Keratinocyte (primary cell): ENCODE measurements at regions not wholly inside any gene's neighbourhood (a gene's known extent, or its start where the extent isn't known, plus 50 kb on each side); places are given as distances from the start of the nearest gene placed in this dataset.
"Not testable (repeated sequence)": the region's sequence is repeated elsewhere in the genome, so short reads cannot be mapped to it uniquely, and the experiment has no call there.

ENCODE experiments used
- CTCF ChIP-seq, 3 experiments: IDR thresholded peaks in 1 of 3; conservative IDR thresholded peaks in 1 of 3; optimal IDR thresholded peaks in 1 of 3; 2 replicates in 2 of 3; 3 replicates in 1 of 3; pipeline versions ENCODE3 to v1.5.1; 2011; ENCODE audit warnings: low read length in 3 of 3, mild to moderate bottlenecking in 3 of 3, moderate library complexity in 2 of 3, control low read depth in 1 of 3, inconsistent platforms in 1 of 3; ENCODE audit not compliant: insufficient read depth in 2 of 3; ENCODE audit errors: extremely low read depth in 1 of 3
- EZH2 ChIP-seq: IDR thresholded peaks from one replicate; pipeline ENCODE4 v1.6.1; 2012; ENCODE audit warnings: inconsistent platforms, mild to moderate bottlenecking, low read length, moderate library complexity

- not testable (repeated sequence) for TF ChIP-seq CTCF (optimal IDR thresholded peaks at IDR 0.05 in 1 of 3, IDR thresholded peaks at IDR 0.05 in 1 of 3, conservative IDR thresholded peaks at IDR 0.05 in 1 of 3; ENCODE audit: extremely low read depth in 1 of 3, insufficient read depth in 2 of 3, low read length in 3 of 3); EZH2
Observed at GRCh38 chr2:67132441-67132940, 264.6 kb upstream of the ETAA1 start.
